ENCODE measurements at regions not wholly inside any gene's neighbourhood (a gene's known extent, or its start where the extent isn't known, plus 50 kb on each side); places are given as distances from the start of the nearest gene placed in this dataset.

DNA sequence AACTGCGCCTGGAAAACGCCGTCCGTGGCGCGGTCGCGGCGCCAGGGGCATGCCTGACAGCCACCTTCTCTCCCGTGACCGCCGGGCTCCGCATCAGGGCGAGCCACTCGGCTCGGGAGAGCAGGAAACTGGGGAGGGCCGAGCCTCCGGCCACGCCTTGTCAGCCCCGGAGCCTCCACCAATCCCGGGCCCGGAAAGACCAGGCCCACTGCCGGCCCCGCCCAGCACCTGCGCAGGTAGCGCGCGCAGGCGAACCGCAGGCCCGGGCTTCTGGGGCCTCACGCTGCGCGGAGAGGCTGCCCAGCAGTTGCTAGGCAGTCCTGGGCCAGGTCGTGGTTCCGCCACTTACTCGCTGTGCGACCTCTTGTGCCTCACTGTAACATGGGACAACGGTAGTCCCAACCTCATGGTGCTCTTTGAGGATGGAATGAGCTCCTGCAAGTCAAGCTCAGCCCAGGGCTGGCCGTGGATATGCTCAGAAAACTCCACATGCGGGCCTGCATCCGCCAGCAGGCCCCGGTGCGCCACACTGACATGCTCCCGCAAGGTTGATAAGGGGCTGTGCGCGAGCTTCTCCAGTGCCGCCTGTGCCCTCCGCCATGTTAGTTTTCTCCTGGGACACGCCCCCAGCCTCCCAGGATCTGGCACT is 97.1 kb downstream of the INHBB start:
- Histone ChIP-seq H3K4me1 (ENCODE audit: low read length) (no peaks in the 10 kb centered on the region), H3K4me3 (ENCODE audit: low read length) (no peak overlapping the region), H3K9me2 (replicated peaks; ENCODE audit: insufficient read depth, low read length) (no peaks in the 10 kb centered on the region), H3K9ac (ENCODE audit: low read length) (no peak overlapping the region), H3K36me3 (replicated peaks; ENCODE audit: insufficient read depth, low read length) (no peaks in the 10 kb centered on the region), H3K27ac (ENCODE audit: low read length) (no peak overlapping the region), H3F3A (ENCODE audit: insufficient read depth, low read length) (no peaks in the 10 kb centered on the region), H2AFZ (ENCODE audit: low read length) (no peak overlapping the region), H3K79me2 (ENCODE audit: low read length) (no peaks in the 10 kb centered on the region), H3K27me3 (replicated peaks; ENCODE audit: insufficient read depth, low read length) (peaks cover 16% of the 10 kb centered on the region; the same call in 1 of the 2 replicates), H3K9me3 (replicated peaks; ENCODE audit: insufficient read depth, low read length) (no peaks in the 10 kb centered on the region), H3K4me2 (ENCODE audit: low read depth, low read length) (no peak overlapping the region), H4K20me1 (ENCODE audit: insufficient read depth, low read length) (no peaks in the 10 kb centered on the region)
- no peak for TF ChIP-seq EZH2 (optimal IDR thresholded peaks at IDR 0.05; ENCODE audit: low read depth, low read length)
- no peak for TF ChIP-seq CTCF (IDR thresholded peaks at IDR 0.05; ENCODE audit: low read length)
- no peak for TF ChIP-seq EZH2phosphoT487 (IDR thresholded peaks at IDR 0.05; ENCODE audit: low read length)
- DNase-seq, result no peak

DNA sequence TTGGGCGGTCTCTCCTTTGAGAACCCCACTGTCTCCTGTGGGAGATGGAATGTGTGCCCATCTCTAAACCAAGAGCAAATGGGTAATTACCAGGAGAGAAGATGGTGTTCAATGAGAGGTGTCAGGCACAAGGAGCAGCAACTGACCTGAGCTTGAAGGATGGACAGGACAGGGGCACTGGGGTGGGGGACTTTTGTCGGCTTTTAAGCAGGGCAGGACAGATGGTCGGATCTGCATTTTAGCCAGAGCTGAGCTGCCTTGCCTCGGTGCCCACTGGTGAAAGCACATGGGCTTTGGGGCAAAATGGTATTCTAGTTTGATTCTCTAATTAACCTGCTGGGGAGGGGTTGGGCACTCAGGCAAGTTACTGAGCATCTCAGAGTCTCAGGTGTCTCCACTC is 98.0 kb downstream of the INHBB start:
- no peak overlapping the region for H3K9ac ChIP-seq (ENCODE audit: low read length)
- no peak overlapping the region for H3K4me3 ChIP-seq (ENCODE audit: low read length)
- H3K27me3 ChIP-seq (replicated peaks; ENCODE audit: insufficient read depth, low read length), result peaks cover 16% of the 10 kb centered on the region; the same call in 1 of the 2 replicates
- H3K27ac ChIP-seq (ENCODE audit: low read length), result no peak overlapping the region
- H3K9me3 ChIP-seq (replicated peaks; ENCODE audit: insufficient read depth, low read length), result no peaks in the 10 kb centered on the region
- no peak overlapping the region for H3K4me2 ChIP-seq (ENCODE audit: low read depth, low read length)
- no peaks in the 10 kb centered on the region for H3K79me2 ChIP-seq (ENCODE audit: low read length)
- no peaks in the 10 kb centered on the region for H3K36me3 ChIP-seq (replicated peaks; ENCODE audit: insufficient read depth, low read length)
- H2AFZ ChIP-seq (ENCODE audit: low read length), result no peak overlapping the region
- H4K20me1 ChIP-seq (ENCODE audit: insufficient read depth, low read length), result no peaks in the 10 kb centered on the region
- TF ChIP-seq EZH2phosphoT487 (IDR thresholded peaks at IDR 0.05; ENCODE audit: low read length), result no peak
- no peak for TF ChIP-seq CTCF (IDR thresholded peaks at IDR 0.05; ENCODE audit: low read length)
- no peak for TF ChIP-seq EZH2 (optimal IDR thresholded peaks at IDR 0.05; ENCODE audit: low read depth, low read length)
- H3K4me1 ChIP-seq (ENCODE audit: low read length), result no peaks in the 10 kb centered on the region
- no peaks in the 10 kb centered on the region for H3K9me2 ChIP-seq (replicated peaks; ENCODE audit: insufficient read depth, low read length)
- DNase-seq, result no peak
- no peaks in the 10 kb centered on the region for H3F3A ChIP-seq (ENCODE audit: insufficient read depth, low read length)

GRCh38 chr2:120444691-120445240 is 98.8 kb downstream of the INHBB start:
- Histone ChIP-seq H4K20me1 (ENCODE audit: insufficient read depth, low read length) (no peaks in the 10 kb centered on the region), H3K4me2 (ENCODE audit: low read depth, low read length) (no peak overlapping the region), H3K4me1 (ENCODE audit: low read length) (no peaks in the 10 kb centered on the region), H3K27ac (ENCODE audit: low read length) (no peak overlapping the region), H3K4me3 (ENCODE audit: low read length) (no peak overlapping the region), H2AFZ (ENCODE audit: low read length) (no peak overlapping the region), H3F3A (ENCODE audit: insufficient read depth, low read length) (no peaks in the 10 kb centered on the region), H3K79me2 (ENCODE audit: low read length) (no peaks in the 10 kb centered on the region), H3K36me3 (replicated peaks; ENCODE audit: insufficient read depth, low read length) (no peaks in the 10 kb centered on the region), H3K9ac (ENCODE audit: low read length) (no peak overlapping the region), H3K9me2 (replicated peaks; ENCODE audit: insufficient read depth, low read length) (no peaks in the 10 kb centered on the region), H3K9me3 (replicated peaks; ENCODE audit: insufficient read depth, low read length) (no peaks in the 10 kb centered on the region), H3K27me3 (replicated peaks; ENCODE audit: insufficient read depth, low read length) (peaks cover 16% of the 10 kb centered on the region; the same call in 1 of the 2 replicates)
- no peak for DNase-seq
- TF ChIP-seq EZH2phosphoT487 (IDR thresholded peaks at IDR 0.05; ENCODE audit: low read length), result no peak
- no peak for TF ChIP-seq EZH2 (optimal IDR thresholded peaks at IDR 0.05; ENCODE audit: low read depth, low read length)
- TF ChIP-seq CTCF (IDR thresholded peaks at IDR 0.05; ENCODE audit: low read length), result no peak

Measured in MM.1S (cell line).